ENCODE measurements at regions not wholly inside any gene's neighbourhood (a gene's known extent, or its start where the extent isn't known, plus 50 kb on each side); places are given as distances from the start of the nearest gene placed in this dataset.

- Histone ChIP-seq H4K20me1 (ENCODE audit: insufficient read depth) (no peaks in the 10 kb centered on the region), H3K4me2 (ENCODE audit: low read length) (no peak overlapping the region), H3K4me3 (replicated peaks in 1 of 2; ENCODE audit: low read depth in 1 of 2, low read length in 2 of 2) (no peak overlapping the region), H3K79me2 (ENCODE audit: insufficient read depth, low read length) (no peaks in the 10 kb centered on the region), H3K9me3 (ENCODE audit: control insufficient read depth in 1 of 2, insufficient read depth in 1 of 2, low read depth in 1 of 2, low read length in 2 of 2) (no peaks in the 10 kb centered on the region), H3K9me2 (ENCODE audit: insufficient read depth) (no peaks in the 10 kb centered on the region), H3K36me3 (ENCODE audit: control insufficient read depth in 1 of 2, insufficient read depth in 2 of 2, low read length in 2 of 2) (no peaks in the 10 kb centered on the region), H2AFZ (ENCODE audit: low read depth, low read length, poor library complexity, severe bottlenecking) (peak overlapping the region; percentile 2), H3K4me1 (ENCODE audit: control insufficient read depth in 1 of 2, insufficient read depth in 2 of 2, low read length in 2 of 2) (peaks cover 0 to 6% of the 10 kb centered on the region in 2 experiments; a peak in 1 of 4 replicates), H3K27me3 (ENCODE audit: insufficient read depth, low read length) (no peaks in the 10 kb centered on the region), H3K9ac (ENCODE audit: low read length) (no peak overlapping the region), H3K27ac (ENCODE audit: low read depth, low read length) (no peak overlapping the region)
- ChIA-PET RAD21 (ENCODE audit: low non-redundant PET in 1 of 2, low total read pairs in 2 of 2, uncharacterized antibody in 2 of 2, unreplicated experiment in 2 of 2) (no interaction called here), POLR2A (no interaction called here), CTCF (no interaction called here)
- BruUV-seq (replicated peaks) = no TSS peak
- ATAC-seq = no peak
- no peak for DNase-seq (ENCODE audit: low read depth, low spot score)
- TF ChIP-seq EZH2 (IDR thresholded peaks at IDR 0.05) (no peak), SP1 (IDR thresholded peaks at IDR 0.05; ENCODE audit: low read depth) (no peak), ELF1 (IDR thresholded peaks at IDR 0.05; ENCODE audit: borderline replicate concordance, low read depth) (no peak), CTCF (IDR thresholded peaks at IDR 0.05 in 2 of 3, conservative IDR thresholded peaks at IDR 0.05 in 1 of 3; ENCODE audit: borderline replicate concordance in 1 of 3, insufficient read depth in 1 of 3, low read depth in 2 of 3, low read length in 2 of 3) (no peak), ATF3 (IDR thresholded peaks at IDR 0.05) (no peak), TCF7L2 (IDR thresholded peaks at IDR 0.05; ENCODE audit: borderline replicate concordance, extremely low read depth, insufficient read depth, insufficient read length) (no peak), POLR2A (IDR thresholded peaks at IDR 0.05; ENCODE audit: borderline replicate concordance, extremely low read depth, insufficient read depth, insufficient read length) (no peak), ZFX (IDR thresholded peaks at IDR 0.05) (no peak), CBX3 (IDR thresholded peaks at IDR 0.05; ENCODE audit: low read depth) (no peak), ZBTB33 (IDR thresholded peaks at IDR 0.05; ENCODE audit: extremely low read depth, insufficient replicate concordance, low read length) (no peak)
- intact Hi-C loops (cut with micrococcal nuclease) = no loop called here
These were observed 196.3 kb downstream of the CSNK1G3 start for GRCh38 chr5:123708074-123708806.

Measured in HCT116 (cell line).